ENCODE measurements at regions not wholly inside any gene's neighbourhood (a gene's known extent, or its start where the extent isn't known, plus 50 kb on each side); places are given as distances from the start of the nearest gene placed in this dataset.

DNA sequence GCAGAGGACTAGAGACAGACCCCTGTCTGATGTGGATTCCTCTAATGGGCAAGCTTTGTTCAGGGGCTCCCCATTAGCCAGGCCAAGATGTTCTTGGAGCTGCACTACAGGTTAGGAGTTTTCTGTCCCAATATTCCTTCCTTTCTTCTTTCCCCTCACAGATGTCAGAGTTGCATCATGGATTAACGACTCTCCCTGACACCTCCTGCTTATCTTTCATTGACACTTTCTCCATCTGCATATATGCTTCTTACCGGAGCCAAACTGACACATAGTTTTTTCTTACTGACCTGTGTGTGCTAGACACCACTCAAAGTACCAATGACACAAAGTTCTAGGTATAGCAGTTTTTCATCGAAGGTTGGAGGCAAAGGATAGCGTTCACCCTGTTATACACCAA, 228.6 kb upstream of the HCCS start:
- H3K27ac ChIP-seq (ENCODE audit: low read length) = no peak overlapping the region
- DNase-seq = no peak

DNA sequence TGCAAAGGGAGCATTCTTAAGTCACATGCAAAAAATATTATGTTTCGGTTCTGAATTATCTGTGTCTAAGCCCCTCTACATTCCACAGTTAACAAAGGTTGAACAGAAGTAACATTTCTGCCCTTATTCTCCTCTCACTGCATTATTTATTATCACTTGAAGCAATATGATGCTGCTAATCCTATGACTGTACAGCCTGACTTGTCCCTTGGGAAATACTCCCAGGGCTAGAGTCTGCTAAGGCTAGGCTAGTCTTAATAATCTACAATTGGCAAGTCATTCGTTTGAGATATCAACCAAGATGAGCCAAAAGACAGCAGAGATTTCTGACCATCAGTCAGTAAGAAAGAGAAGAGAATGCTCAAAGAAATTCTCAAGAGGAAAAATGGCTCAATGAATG, 226.9 kb upstream of the HCCS start:
- DNase-seq = no peak
- Histone ChIP-seq H3K4me2 (ENCODE audit: insufficient read depth, low read length) (no peak overlapping the region), H3K36me3 (ENCODE audit: insufficient read depth, low read length) (no peaks in the 10 kb centered on the region), H3K4me3 (ENCODE audit: low read depth in 1 of 2, low read length in 2 of 2) (no peak overlapping the region), H3K9me3 (ENCODE audit: insufficient read depth, low read length, severe bottlenecking) (no peaks in the 10 kb centered on the region), H3K27ac (ENCODE audit: low read length) (no peak overlapping the region), H3K4me1 (ENCODE audit: insufficient read depth, low read length) (no peaks in the 10 kb centered on the region), H4K20me1 (ENCODE audit: insufficient read depth, low read length) (no peaks in the 10 kb centered on the region), H3K79me2 (ENCODE audit: insufficient read depth, low read length) (no peaks in the 10 kb centered on the region), H2AFZ (ENCODE audit: low read depth, low read length) (no peak overlapping the region), H3K9ac (ENCODE audit: low read depth, low read length) (no peak overlapping the region), H3K27me3 (ENCODE audit: insufficient read depth, low read length, poor library complexity) (no peaks in the 10 kb centered on the region)
- no peak for TF ChIP-seq EZH2 (IDR thresholded peaks at IDR 0.05; ENCODE audit: borderline replicate concordance, low read depth, low read length, severe bottlenecking)
- TF ChIP-seq, protein P1, sequence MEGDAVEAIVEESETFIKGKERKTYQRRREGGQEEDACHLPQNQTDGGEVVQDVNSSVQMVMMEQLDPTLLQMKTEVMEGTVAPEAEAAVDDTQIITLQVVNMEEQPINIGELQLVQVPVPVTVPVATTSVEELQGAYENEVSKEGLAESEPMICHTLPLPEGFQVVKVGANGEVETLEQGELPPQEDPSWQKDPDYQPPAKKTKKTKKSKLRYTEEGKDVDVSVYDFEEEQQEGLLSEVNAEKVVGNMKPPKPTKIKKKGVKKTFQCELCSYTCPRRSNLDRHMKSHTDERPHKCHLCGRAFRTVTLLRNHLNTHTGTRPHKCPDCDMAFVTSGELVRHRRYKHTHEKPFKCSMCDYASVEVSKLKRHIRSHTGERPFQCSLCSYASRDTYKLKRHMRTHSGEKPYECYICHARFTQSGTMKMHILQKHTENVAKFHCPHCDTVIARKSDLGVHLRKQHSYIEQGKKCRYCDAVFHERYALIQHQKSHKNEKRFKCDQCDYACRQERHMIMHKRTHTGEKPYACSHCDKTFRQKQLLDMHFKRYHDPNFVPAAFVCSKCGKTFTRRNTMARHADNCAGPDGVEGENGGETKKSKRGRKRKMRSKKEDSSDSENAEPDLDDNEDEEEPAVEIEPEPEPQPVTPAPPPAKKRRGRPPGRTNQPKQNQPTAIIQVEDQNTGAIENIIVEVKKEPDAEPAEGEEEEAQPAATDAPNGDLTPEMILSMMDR (IDR thresholded peaks at IDR 0.05; ENCODE audit: borderline replicate concordance, extremely low read depth, low read length, poor library complexity, severe bottlenecking) = no peak
- ATAC-seq (ENCODE audit: insufficient read depth, low read depth) = no peak

More for the DNA sequence above, 228.6 kb upstream of the HCCS start:
- H3K79me2 ChIP-seq (ENCODE audit: insufficient read depth, low read length) = no peaks in the 10 kb centered on the region
- H4K20me1 ChIP-seq (ENCODE audit: insufficient read depth, low read length) = no peaks in the 10 kb centered on the region
- H3K4me2 ChIP-seq (ENCODE audit: insufficient read depth, low read length) = no peak overlapping the region
- no peak overlapping the region for H3K4me3 ChIP-seq (ENCODE audit: low read depth in 1 of 2, low read length in 2 of 2)
- no peak overlapping the region for H2AFZ ChIP-seq (ENCODE audit: low read depth, low read length)
- no peaks in the 10 kb centered on the region for H3K27me3 ChIP-seq (ENCODE audit: insufficient read depth, low read length, poor library complexity)
- TF ChIP-seq, protein P1 (IDR thresholded peaks at IDR 0.05; ENCODE audit: borderline replicate concordance, extremely low read depth, low read length, poor library complexity, severe bottlenecking) = no peak
- no peak for TF ChIP-seq EZH2 (IDR thresholded peaks at IDR 0.05; ENCODE audit: borderline replicate concordance, low read depth, low read length, severe bottlenecking)
- H3K36me3 ChIP-seq (ENCODE audit: insufficient read depth, low read length) = no peaks in the 10 kb centered on the region
- ATAC-seq (ENCODE audit: insufficient read depth, low read depth) = no peak
- no peaks in the 10 kb centered on the region for H3K9me3 ChIP-seq (ENCODE audit: insufficient read depth, low read length, severe bottlenecking)
- H3K9ac ChIP-seq (ENCODE audit: low read depth, low read length) = no peak overlapping the region
- H3K4me1 ChIP-seq (ENCODE audit: insufficient read depth, low read length) = no peaks in the 10 kb centered on the region

DNA sequence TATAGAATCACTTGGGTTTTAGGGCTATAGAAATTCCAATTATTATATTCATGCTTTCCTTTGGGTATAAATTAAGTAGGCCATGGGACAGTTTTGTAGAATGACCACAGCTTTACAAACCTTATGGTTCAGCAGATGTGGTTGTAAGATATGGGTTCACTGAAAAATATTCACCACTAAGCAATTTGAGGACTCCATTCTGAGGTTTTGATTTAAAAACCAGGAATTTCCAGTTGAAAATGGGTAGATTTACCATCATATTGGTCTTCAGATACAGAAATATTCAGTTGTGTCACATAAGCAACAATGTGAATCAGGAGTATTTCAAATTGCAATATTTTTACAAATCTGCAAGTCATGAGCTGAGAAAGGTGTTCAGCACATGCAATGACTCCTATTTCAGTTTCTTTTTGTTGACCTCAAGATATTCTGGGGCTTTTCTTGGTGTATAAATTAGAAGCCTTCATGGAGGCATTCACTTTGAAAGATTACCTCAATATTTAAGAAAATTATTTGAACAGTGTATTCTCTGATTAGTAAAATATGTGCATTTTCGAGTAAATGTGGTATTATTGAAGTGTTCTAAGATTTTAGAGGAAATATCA, 218.4 kb upstream of the HCCS start:
- no peak for DNase-seq
- H2AFZ ChIP-seq (ENCODE audit: low read depth, low read length) = no peak overlapping the region
- no peak for ATAC-seq (ENCODE audit: insufficient read depth, low read depth)

More for the DNA sequence above, 218.4 kb upstream of the HCCS start:
- Histone ChIP-seq H3K36me3 (ENCODE audit: insufficient read depth, low read length) (no peaks in the 10 kb centered on the region), H3K4me1 (ENCODE audit: insufficient read depth, low read length) (no peaks in the 10 kb centered on the region), H4K20me1 (ENCODE audit: insufficient read depth, low read length) (no peaks in the 10 kb centered on the region), H3K27me3 (ENCODE audit: insufficient read depth, low read length, poor library complexity) (no peaks in the 10 kb centered on the region), H3K27ac (ENCODE audit: low read length) (no peak overlapping the region), H3K4me2 (ENCODE audit: insufficient read depth, low read length) (no peak overlapping the region), H3K9me3 (ENCODE audit: insufficient read depth, low read length, severe bottlenecking) (no peaks in the 10 kb centered on the region), H3K4me3 (ENCODE audit: low read depth in 1 of 2, low read length in 2 of 2) (no peak overlapping the region), H3K9ac (ENCODE audit: low read depth, low read length) (no peak overlapping the region), H3K79me2 (ENCODE audit: insufficient read depth, low read length) (no peaks in the 10 kb centered on the region)
- TF ChIP-seq, protein P1 (IDR thresholded peaks at IDR 0.05; ENCODE audit: borderline replicate concordance, extremely low read depth, low read length, poor library complexity, severe bottlenecking) = no peak
- TF ChIP-seq EZH2 (IDR thresholded peaks at IDR 0.05; ENCODE audit: borderline replicate concordance, low read depth, low read length, severe bottlenecking) = no peak

Measured in DND-41 (cell line).